ENCODE measurements at regions not wholly inside any gene's neighbourhood (a gene's known extent, or its start where the extent isn't known, plus 50 kb on each side); places are given as distances from the start of the nearest gene placed in this dataset.

DNA sequence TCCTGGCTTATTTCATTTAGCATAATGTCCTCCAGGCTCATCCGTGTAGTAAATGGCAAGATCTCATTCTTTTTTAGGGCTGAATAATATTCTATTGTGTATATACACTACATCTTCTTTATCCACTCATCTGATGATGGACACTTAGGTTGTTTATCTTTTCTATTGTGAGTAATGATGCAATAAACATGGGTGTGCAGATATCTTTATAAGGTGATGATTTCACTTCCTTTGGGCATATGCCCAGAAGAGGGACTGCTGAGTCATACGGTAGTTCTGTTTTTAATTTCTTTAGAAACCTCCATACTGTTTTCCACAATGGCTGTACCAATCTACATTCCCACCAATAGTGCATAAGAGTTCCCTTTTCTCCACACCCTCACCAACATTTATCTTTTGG, 317.6 kb upstream of the CNKSR2 start:
- DNase-seq (ENCODE audit: extremely low read depth, low read depth): peak; percentile 15

DNA sequence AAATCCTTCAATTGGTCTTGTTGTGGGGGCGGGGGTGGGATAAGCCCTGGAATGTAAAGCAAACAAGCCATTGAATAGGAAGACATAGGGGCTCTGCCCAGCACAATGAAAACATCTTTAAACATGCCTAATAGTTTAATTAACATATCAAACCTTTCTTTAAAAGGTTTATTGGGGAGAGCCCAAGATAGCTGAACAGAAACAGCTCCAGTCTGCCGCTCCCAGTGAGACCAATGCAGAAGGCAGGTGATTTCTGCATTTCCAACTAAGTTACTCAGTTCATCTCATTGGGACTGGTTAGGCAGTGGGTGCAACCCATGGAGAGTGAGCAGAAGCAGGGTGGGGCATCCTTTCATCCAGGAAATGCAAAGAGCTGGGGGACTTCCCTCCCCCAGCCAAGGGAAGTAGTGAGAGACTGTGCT, 327.2 kb upstream of the CNKSR2 start:
- DNase-seq (ENCODE audit: extremely low read depth, low read depth): no peak

DNA sequence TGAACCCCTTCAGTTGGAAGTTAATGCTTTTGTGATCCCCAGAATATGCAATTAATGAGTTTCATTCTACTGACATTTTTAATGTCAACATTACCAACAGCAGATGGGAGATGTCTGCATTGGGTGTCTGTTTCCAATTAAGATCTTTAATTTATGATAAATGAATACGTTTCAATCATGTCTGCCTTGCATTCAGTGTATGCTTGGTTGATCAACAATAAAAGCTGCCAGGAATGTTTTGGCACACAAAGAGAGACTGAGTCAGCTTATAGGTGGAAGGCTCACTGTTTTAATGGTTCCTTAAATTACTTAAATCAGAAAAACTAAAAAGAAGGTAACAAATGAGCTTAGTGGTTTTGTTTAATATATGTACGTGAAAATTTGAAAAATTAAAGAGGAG, 359.9 kb upstream of the CNKSR2 start:
- no peak for DNase-seq (ENCODE audit: extremely low read depth, low read depth)

DNA sequence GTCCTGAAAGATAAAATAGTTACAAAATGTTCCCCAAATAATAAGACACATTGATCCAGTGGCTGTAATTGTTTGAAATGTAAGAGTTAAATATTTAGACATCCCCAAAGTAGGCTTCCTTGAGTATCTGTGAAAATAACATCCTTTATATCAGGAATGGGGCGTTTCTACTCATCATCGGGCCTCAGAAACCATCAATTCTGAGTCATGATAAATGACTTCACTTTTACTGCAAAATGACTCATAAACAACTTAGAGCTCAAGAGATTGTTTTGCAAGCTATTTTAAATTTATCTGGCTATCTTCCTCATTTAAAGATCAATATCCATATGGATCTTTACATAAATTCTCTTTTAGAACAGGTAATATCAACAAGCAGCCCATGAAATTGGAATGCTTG, 369.4 kb upstream of the CNKSR2 start:
- peak; percentile 28 for DNase-seq (ENCODE audit: extremely low read depth, low read depth)

DNA sequence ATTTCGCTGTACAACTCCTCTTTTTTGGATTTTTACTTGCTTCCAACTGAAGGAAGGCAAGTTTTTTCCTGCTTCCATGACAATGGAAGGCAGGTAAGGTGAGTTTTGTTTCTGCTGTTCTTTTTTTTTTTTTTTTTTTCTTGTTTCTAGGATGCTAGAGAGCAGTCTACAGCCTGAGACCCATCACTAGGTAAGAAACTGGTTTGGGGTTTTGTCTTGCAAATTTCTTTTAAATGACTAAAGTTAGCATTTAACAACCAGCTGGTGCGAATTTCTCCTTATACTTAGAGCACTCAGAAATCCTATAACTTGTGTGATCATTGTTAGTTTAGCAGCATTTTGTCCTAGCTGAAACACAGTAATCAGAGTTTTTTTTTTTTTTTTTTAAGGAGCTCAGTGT, 378.4 kb upstream of the CNKSR2 start:
- DNase-seq (ENCODE audit: extremely low read depth, low read depth): no peak

DNA sequence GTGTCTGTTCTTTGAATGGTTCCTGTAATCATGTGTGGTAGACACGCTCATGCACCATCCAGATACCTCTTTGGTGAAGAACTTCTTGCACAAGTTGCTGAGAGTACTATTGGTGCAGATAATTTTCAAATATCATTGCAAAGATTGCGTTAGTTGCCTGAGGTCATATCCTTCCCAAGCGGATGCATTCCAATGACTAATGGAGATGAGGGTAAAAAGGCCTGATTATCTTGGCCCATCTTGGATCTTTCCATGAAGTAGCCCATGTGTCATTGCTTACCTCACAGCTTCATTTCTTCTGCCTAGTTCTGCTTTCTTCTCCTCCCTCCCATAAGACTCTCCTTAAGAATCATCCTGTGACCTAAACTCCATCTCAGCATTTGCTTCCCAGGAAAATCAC, 384.9 kb upstream of the CNKSR2 start:
- DNase-seq (ENCODE audit: extremely low read depth, low read depth): no peak

DNA sequence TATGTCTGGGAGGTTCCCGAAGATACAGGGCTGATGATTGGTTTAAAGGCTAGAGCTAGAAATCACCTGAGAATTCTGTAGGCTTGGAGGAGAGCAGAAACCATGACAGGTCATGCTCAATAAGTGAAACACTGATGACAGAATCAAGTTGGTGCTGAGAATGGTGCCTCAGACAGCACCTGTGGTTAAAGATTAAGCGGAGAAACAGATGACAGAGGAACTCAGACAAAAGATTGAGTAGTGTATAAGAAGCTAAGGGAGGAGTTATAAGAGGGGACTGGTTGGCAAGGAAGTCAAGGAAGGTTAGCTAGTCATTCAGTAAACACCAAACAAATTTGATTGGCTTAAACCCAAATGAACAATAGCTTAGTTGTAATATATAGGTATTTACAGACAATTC, 385.4 kb upstream of the CNKSR2 start:
- no peak for DNase-seq (ENCODE audit: extremely low read depth, low read depth)

DNA sequence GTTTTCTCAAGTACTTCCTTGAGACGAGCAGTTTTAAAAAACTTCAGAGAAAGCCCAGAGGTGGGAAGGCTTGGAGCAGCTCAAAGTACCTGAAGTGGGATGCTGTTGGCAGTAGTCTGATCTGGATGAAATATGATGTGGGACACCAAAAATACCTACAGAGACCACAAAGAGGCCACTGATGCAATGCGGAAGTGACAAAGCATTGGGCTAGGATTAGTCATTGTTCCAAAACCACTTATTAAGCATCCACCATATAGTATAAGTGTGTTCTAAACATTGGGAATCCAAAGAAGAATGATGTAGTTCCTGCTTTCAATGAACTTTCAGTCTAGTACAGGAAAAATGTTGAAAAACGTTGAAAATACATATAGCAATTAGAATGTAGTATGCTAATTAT, 386.1 kb upstream of the CNKSR2 start:
- no peak for DNase-seq (ENCODE audit: extremely low read depth, low read depth)

DNA sequence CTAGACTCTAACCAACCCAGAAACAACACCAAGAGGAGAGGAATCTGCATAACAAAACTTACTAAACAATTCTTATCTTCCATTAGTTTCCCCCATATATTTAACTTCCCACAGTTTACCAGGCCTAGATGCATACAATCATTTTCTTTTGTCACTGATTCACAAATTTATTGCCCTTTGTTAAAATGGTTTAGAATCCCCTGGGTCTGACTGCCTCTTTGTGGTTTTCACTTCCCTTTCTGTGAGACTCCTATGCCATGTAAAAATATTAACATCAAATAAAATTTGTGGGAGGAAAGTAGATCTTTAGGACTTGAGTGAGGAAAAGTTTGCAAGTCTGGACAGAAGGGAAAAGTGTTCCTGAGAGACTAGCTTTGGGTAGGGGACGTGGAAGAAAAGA, 393.8 kb upstream of the CNKSR2 start:
- DNase-seq (ENCODE audit: extremely low read depth, low read depth): no peak

DNA sequence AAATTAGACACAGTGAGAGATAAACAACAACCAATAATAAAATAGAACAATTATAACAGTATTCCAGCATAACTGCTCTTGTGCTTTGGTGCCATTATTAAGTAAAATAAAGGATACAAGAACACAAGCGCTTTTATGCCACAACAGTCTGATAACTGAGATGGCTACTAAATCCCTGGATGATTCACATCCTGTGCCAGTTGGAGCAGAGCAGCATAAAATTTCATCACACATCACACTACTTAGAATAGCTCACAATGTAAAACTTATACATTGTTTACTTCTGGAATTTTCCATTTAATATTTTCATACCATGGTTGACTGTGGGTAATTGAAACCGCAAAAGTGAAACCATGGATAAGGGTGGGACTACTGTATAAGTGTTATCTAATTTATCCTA, 399.9 kb upstream of the CNKSR2 start:
- peak; percentile 41 for DNase-seq (ENCODE audit: extremely low read depth, low read depth)

DNA sequence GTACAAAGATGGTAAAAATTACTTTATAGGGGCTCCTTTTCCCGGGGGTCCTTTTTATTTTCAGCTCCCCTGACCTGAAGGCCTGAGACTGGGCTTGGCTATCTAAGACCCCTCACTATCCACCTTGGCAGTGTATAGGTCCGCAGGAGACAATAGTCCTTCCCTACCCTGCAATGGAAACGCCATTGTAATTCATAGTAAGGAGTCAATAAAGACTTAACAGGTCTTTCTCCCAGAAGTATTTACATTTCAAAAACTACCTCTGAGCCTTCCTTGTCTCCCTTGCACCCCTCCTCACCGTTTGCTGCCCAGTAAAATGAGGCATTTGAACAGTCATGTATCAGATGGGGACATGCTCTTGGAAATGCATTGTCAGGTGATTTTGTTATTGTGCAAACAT, 401.2 kb upstream of the CNKSR2 start:
- no peak for DNase-seq (ENCODE audit: extremely low read depth, low read depth)

DNA sequence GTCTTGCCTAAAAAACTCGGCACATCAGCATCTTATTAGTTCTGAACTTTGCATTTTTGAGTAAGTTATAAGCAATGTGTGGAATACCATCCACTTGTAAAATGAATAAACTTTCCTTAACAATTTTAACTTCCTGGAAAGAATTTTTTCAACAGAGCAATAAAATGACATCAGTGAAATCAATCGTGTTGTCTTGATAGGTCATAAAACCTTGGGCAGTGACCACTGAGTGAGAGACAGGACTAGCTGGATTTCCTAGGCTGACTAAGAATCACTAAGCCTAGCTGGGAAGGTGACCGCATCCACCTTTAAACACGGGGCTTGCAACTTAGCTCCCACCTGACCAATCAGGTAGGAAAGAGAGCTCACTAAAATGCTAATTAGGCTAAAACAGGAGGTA, 403.0 kb upstream of the CNKSR2 start:
- DNase-seq (ENCODE audit: extremely low read depth, low read depth): no peak

DNA sequence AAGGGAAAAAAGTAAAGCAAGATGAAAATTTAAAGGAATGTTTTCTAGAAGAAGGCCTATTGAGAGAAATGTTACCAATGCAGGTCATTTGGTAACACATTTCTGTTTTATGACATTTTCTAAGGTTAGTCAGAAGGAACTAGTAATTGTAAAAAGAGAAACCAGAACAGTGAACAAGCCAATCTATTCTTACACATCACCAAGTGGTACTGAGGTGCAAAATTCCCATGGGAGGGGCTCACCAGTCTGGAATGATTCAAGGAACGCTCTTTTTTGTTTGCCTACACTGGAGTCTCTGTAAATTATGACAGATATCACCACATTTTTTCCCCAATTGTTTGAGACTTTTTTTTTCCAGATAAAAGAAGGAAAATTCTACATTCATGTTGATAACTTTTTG, 404.7 kb upstream of the CNKSR2 start:
- DNase-seq (ENCODE audit: extremely low read depth, low read depth): peak; percentile 50

DNA sequence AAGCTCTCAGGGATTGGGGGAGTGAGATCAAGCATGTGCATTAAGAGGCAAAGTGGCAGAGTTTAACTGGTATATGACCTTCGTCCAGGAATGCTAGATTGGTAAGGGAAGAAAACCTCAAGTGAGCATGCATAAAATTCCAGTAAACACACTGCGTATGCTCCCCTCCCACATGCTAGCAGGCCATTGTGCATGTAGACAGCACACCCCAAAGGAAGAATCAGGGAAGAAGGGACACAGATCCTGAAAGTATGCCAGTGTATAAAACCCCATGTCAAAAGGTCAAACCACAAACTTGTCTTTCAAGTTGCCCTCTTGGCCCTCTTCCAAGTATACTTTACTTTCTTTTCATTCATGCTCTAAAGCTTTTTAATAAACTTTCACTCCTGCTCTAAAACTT, 405.2 kb upstream of the CNKSR2 start:
- peak; percentile 36 for DNase-seq (ENCODE audit: extremely low read depth, low read depth)

DNA sequence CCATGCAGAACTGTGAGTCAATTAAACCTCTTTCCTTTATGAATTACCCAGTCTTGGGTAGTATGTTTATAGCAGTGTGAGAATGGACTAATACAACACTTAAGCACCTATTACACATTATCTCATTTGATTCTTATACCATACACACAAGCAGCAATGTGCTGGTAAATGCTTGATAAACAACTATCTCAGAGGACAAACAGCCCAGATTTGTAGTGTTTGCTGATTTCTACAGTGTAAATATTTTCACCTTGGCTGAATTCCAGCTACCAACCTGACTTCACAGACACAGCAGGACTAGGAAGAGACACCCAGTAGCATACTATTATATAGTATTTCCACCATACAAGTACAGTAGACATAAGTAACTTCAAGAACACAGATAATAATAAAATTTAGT, 406.5 kb upstream of the CNKSR2 start:
- no peak for DNase-seq (ENCODE audit: extremely low read depth, low read depth)

DNA sequence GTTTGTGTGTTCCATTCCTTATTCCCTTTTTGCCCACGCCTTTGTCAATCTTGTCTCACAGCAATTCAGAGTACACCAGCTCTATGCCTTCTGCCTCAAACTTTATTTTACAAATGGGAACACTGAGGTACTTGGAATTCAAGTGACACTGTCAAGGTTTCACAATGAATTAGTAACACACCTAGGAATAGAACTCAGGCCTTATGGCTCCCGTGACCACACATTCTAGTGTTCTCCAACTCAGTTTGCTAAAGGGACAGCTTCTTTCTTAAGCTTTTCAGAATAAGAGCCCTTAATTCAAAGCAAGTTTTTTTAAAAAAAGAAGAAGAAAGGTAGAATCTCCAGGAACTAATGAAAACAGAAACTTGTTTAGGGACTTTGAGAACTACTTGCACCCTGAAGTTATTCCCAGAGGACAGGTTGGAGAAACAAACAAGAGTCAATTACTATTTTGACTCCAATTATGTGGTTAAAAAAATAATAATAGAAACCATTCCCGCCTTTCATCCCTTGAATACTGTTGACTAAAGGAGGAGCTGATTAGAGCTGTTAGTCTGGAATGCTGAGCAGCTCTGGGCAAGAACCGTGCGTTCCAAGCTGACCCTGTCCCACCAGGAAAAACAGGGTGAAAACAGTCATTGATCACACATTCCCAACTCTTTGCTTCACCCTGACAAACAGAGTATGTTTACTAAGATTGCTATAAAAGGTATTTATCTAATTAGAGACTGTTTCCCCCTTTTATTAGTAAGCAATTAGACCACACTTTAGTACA, 408.8 kb upstream of the CNKSR2 start:
- no peak for DNase-seq (ENCODE audit: extremely low read depth, low read depth)

DNA sequence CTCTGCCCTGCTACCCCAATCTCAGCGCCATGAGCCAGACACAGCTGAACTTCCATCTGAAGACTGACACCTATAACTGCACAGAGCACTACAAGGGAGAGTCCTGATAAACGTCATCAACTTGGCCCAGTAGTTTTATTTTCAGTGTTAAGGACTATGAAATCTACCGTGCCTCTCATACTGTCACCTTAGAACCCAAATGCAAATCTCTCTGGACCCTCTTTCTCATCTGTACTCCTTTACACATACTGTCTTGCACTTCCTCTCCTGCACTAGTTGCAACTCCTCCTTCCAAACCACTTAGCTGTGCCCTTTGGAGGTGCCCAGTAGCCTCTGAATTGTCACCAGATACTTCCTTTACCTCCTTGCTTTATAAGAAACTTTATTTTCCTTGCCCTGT, 420.2 kb upstream of the CNKSR2 start:
- DNase-seq (ENCODE audit: extremely low read depth, low read depth): no peak

DNA sequence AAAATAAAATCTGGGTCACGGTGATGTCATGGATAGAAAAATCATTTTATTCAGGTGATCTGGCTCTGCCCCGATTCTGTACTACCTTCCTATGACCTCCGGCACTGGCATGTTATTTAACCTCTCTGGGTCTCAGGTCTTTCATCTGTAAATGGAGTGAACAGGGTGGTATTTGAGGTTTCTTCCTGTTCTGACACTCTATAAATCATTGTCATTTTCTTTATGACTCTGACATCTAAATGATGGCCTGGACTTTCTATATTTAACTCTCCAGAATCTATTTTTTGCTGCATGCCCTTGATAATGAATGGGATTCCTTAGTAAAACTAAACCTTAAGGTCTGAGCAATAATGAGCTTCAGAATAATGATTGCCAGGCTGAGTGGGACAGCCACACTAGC, 422.0 kb upstream of the CNKSR2 start:
- DNase-seq (ENCODE audit: extremely low read depth, low read depth): no peak

DNA sequence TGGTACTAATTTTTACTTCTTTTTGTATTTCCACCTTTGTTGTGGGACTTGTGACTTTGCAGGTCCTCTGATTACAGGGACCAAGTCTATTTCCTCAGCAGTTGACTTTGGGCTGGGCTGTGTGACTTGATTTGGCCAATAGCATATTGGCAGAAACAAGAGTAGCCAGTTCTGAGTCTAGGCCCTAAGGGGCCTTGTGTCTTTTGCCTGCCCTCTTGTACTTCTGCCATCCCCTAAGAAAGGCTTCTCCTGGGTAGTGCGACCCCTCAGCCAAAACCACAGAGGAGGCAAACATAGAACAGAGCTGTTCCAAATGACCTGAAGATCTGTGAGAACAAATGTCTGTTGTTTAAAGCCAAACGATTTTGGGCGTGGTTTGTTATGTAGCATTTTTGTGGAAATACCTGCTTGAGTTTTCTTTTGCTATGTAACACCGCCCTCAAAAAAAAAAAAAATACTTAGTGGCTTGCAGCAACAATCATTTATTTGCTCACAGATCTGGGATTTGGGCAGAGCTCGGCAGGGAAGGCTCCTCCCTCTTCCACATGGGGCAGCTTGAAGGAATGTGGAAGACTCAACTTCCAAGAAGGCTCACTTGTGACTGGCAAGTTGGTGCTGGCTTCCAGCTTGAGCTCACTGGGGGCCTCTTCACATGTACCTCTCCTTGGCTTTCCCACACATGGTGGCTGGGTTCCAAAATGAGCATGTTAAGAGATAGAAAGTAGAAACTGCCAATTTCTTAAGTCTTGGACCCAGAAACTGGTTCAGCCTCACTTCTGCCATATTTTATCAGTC, 423.0 kb upstream of the CNKSR2 start:
- no peak for DNase-seq (ENCODE audit: extremely low read depth, low read depth)

DNA sequence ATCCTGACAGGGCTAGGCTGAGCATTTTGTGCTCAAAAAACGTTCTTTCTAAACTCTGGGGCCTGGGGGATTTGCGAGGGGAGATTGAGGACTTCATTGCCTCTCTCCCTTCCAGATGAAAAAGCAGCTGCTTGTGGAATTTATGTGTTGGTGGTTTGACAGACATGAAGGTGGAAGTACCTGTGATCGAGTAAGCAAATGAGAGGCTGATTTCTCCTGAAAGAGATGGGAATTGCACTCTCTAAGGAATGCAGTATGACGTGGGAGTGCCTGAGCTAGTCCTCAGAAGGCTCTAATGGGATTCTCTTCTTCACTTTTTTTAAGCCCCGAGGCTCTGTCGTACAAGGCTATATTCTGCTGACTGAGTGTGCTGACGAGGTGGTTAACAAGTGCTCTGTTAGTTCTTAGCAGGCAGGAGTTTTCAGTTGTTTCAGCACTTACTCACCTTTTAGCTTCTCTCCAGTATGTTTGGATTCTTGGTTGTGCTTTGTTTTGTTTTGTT, 426.8 kb upstream of the CNKSR2 start:
- no peak for DNase-seq (ENCODE audit: extremely low read depth, low read depth)

DNA sequence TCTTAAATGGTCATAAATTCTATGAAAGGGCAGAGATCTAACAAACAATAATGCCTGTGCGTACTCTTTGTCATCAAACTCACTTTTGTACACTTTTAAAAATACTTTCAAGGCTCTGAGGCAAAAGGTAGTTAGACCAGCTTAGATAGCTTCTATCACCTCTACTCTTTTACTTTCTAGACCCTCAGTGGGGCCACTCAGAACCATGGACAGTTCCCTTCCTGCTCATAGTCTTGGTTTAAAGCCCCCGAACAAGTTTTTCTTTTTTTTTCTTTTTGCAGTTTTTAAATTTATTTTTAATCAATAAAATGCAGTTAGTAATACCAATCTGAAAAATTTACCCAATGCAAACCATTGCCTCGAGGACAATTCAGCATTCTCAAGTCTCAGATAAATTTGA, 460.5 kb upstream of the CNKSR2 start:
- peak; percentile 5 for DNase-seq (ENCODE audit: extremely low read depth, low read depth)

DNA sequence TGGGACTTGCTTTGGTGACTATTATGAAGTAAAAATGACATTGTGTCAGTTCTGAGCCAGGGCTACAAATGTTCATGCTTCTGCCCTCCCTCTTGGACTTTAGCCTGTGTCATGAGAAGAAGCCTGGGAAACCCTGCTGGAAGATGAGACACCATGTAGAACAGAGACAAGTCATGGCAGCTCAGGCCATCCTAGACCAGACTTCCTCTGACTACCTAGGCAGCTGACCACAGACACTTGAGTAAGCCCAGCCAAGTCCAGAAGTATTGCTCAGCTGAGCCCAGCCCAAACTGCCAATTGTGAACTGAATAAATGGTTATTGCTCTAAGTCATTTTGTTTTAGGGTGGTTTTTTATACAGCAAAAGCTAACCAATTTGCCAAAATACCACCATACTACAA, 467.6 kb upstream of the CNKSR2 start:
- no peak for DNase-seq (ENCODE audit: extremely low read depth, low read depth)
